ENCODE measurements at regions not wholly inside any gene's neighbourhood (a gene's known extent, or its start where the extent isn't known, plus 50 kb on each side); places are given as distances from the start of the nearest gene placed in this dataset.

GRCh38 chr6:132964101-132964867, 149.9 kb downstream of the RPS12 start:
- H3K9me3 ChIP-seq (ENCODE audit: control extremely low read depth in 1 of 5, control insufficient read depth in 4 of 5, insufficient read depth in 2 of 5, low read depth in 1 of 5, low read length in 4 of 5): no peaks in the 10 kb centered on the region
- ChIA-PET CTCF (interaction anchor here (0.8 to 1.3 kb wide), 3 partner anchors 81 to 588 kb away, joined by 3 to 4 read pairs (median 3); no protein-coding TSS in a partner anchor), POLR2A (interaction anchor here (0.6 kb wide), 1 partner anchor 1379 kb away, joined by 6 read pairs; no protein-coding TSS in a partner anchor)
- peak; percentile 59 to 85 (median 76) for DNase-seq
- peaks cover 7 to 57% (median 8%) of the 10 kb centered on the region in 5 experiments for H3K27me3 ChIP-seq (replicated peaks in 2 of 5; ENCODE audit: control insufficient read depth in 4 of 5, insufficient read depth in 5 of 5, low read length in 4 of 5)
- no peaks in the 10 kb centered on the region for H3K36me3 ChIP-seq (ENCODE audit: control insufficient read depth in 4 of 4, insufficient read depth in 4 of 4, low read length in 3 of 4)
- H3K4me1 ChIP-seq (ENCODE audit: control extremely low read depth in 1 of 4, control insufficient read depth in 4 of 4, insufficient read depth in 4 of 4, low read length in 3 of 4): peaks cover 0 to 25% (median 17%) of the 10 kb centered on the region in 4 experiments
- 94% methylated on average over 2 of the region's 4 CpGs for WGBS (ENCODE audit: insufficient coverage)
- no peak overlapping the region for H3K4me3 ChIP-seq (ENCODE audit: control insufficient read depth in 1 of 7, extremely low read depth in 1 of 7, insufficient read depth in 4 of 7, low read depth in 2 of 7, low read length in 6 of 7)
- no peak overlapping the region for H3K27ac ChIP-seq (ENCODE audit: insufficient read depth in 1 of 2, low read depth in 1 of 2, low read length in 2 of 2, poor library complexity in 1 of 2, severe bottlenecking in 2 of 2)

- Histone ChIP-seq H3K27me3 (replicated peaks in 2 of 5; ENCODE audit: control insufficient read depth in 4 of 5, insufficient read depth in 5 of 5, low read length in 4 of 5) (peaks cover 8 to 53% (median 8%) of the 10 kb centered on the region in 5 experiments), H3K4me3 (ENCODE audit: control insufficient read depth in 1 of 7, extremely low read depth in 1 of 7, insufficient read depth in 4 of 7, low read depth in 2 of 7, low read length in 6 of 7) (no peak overlapping the region), H3K9me3 (ENCODE audit: control extremely low read depth in 1 of 5, control insufficient read depth in 4 of 5, insufficient read depth in 2 of 5, low read depth in 1 of 5, low read length in 4 of 5) (no peaks in the 10 kb centered on the region), H3K4me1 (ENCODE audit: control extremely low read depth in 1 of 4, control insufficient read depth in 4 of 4, insufficient read depth in 4 of 4, low read length in 3 of 4) (peaks cover 0 to 22% (median 14%) of the 10 kb centered on the region in 4 experiments), H3K27ac (ENCODE audit: insufficient read depth in 1 of 2, low read depth in 1 of 2, low read length in 2 of 2, poor library complexity in 1 of 2, severe bottlenecking in 2 of 2) (no peak overlapping the region), H3K36me3 (ENCODE audit: control insufficient read depth in 4 of 4, insufficient read depth in 4 of 4, low read length in 3 of 4) (no peaks in the 10 kb centered on the region)
- ChIA-PET CTCF (interaction anchor here (0.6 to 1.3 kb wide), 2 partner anchors 548 to 685 kb away, joined by 3 to 4 read pairs; no protein-coding TSS in a partner anchor), POLR2A (interaction anchor here (0.6 kb wide), 1 partner anchor 1378 kb away, joined by 6 read pairs; no protein-coding TSS in a partner anchor)
- peak in 1 of 3 donors; percentile 17 for DNase-seq
- WGBS (ENCODE audit: insufficient coverage): 33% methylated on average over 1 of the region's 2 CpGs
Measured at GRCh38 chr6:132964868-132965382, 150.6 kb downstream of the RPS12 start.

DNA sequence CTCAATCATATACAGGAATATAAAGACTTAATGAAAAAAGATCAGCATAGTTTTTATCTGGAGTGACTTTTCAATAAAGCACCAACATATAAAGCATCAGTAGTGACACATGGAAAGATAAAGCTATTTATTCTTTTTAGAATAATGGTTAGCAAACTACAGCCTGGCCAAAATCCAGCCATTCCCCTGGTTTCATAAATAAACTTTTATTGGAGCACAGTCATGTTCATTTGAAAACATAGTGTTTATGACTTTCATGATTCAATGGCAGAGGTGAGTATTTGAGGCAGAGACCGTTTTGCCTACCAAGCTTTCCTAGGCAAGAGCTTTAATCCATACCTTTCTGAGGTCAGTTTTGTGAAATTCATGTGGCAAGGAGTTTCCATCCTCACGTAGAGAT, 153.5 kb downstream of the RPS12 start:
- Histone ChIP-seq H3K4me3 (ENCODE audit: control insufficient read depth in 1 of 7, extremely low read depth in 1 of 7, insufficient read depth in 4 of 7, low read depth in 2 of 7, low read length in 6 of 7) (no peak overlapping the region), H3K4me1 (ENCODE audit: control extremely low read depth in 1 of 4, control insufficient read depth in 4 of 4, insufficient read depth in 4 of 4, low read length in 3 of 4) (peaks cover 0 to 6% (median 1%) of the 10 kb centered on the region in 4 experiments), H3K9me3 (ENCODE audit: control extremely low read depth in 1 of 5, control insufficient read depth in 4 of 5, insufficient read depth in 2 of 5, low read depth in 1 of 5, low read length in 4 of 5) (no peaks in the 10 kb centered on the region), H3K27ac (ENCODE audit: insufficient read depth in 1 of 2, low read depth in 1 of 2, low read length in 2 of 2, poor library complexity in 1 of 2, severe bottlenecking in 2 of 2) (no peak overlapping the region), H3K36me3 (ENCODE audit: control insufficient read depth in 4 of 4, insufficient read depth in 4 of 4, low read length in 3 of 4) (no peaks in the 10 kb centered on the region), H3K27me3 (replicated peaks in 2 of 5; ENCODE audit: control insufficient read depth in 4 of 5, insufficient read depth in 5 of 5, low read length in 4 of 5) (peaks cover 3 to 42% (median 10%) of the 10 kb centered on the region in 5 experiments)
- ChIA-PET CTCF (no interaction called here), POLR2A (no interaction called here)
- DNase-seq: no peak
- WGBS (ENCODE audit: insufficient coverage): 78% methylated on average over 2 of the region's 2 CpGs

DNA sequence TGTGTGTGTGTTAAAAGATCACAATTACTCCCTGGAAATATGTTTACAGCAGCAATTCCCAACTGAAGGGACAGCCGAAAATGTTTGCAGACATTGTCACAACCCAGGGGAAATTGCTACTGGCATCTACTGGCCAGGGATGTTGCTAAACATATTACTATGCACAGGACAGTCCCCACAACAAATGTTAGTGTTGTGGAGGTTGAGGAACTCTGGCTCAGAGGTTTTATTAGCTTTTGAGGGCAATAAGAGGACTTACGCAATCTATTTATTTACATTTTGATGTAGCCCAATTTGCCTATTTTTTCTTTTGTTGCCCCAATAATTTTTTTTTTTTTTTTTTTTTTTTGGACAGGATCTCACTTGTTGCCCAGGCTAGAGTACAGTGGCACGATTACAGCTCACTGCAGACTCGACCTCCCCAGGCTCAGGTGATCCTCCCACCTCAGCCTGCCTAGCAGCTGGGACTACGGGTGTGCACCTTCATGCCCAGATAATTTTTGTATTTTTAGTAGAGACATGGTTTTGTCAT, 154.1 kb downstream of the RPS12 start:
- no peak for DNase-seq
- ChIA-PET CTCF (interaction anchor here (0.7 kb wide), 1 partner anchor 1128 kb away, joined by 3 read pairs; no protein-coding TSS in a partner anchor), POLR2A (no interaction called here)

DNA sequence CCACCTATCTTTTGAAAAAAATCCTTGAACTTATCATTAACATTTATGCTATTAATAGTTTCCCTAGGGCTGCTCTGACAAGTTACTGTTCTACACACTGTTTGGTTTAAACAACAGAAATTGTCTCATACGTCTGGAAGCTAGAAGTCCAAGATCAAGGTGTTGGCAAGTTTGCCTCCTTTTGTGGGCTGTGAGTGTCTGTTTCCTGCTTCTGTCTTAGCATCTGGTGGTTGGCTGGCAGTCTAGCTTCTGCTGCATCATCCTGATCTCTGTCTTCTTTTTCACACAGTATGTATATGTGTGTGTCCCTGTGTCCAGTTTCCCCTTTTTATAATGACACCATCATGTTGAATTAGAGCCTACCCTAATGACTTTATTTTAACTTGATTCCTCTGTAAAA, 154.8 kb downstream of the RPS12 start:
- ChIA-PET POLR2A (no interaction called here), CTCF (interaction anchor here (0.7 kb wide), 1 partner anchor 1127 kb away, joined by 3 read pairs; no protein-coding TSS in a partner anchor)
- Histone ChIP-seq H3K9me3 (ENCODE audit: control extremely low read depth in 1 of 5, control insufficient read depth in 4 of 5, insufficient read depth in 2 of 5, low read depth in 1 of 5, low read length in 4 of 5) (no peaks in the 10 kb centered on the region), H3K36me3 (ENCODE audit: control insufficient read depth in 4 of 4, insufficient read depth in 4 of 4, low read length in 3 of 4) (no peaks in the 10 kb centered on the region), H3K27me3 (replicated peaks in 2 of 5; ENCODE audit: control insufficient read depth in 4 of 5, insufficient read depth in 5 of 5, low read length in 4 of 5) (peaks cover 7 to 41% (median 12%) of the 10 kb centered on the region in 5 experiments), H3K4me1 (ENCODE audit: control extremely low read depth in 1 of 4, control insufficient read depth in 4 of 4, insufficient read depth in 4 of 4, low read length in 3 of 4) (peaks cover 0 to 1% (median 0%) of the 10 kb centered on the region in 4 experiments), H3K4me3 (ENCODE audit: control insufficient read depth in 1 of 7, extremely low read depth in 1 of 7, insufficient read depth in 4 of 7, low read depth in 2 of 7, low read length in 6 of 7) (no peak overlapping the region), H3K27ac (ENCODE audit: insufficient read depth in 1 of 2, low read depth in 1 of 2, low read length in 2 of 2, poor library complexity in 1 of 2, severe bottlenecking in 2 of 2) (no peak overlapping the region)
- peak in 2 of 3 donors; percentile 64 to 82 for DNase-seq
- WGBS (ENCODE audit: insufficient coverage): 22% methylated on average over 1 of the region's 1 CpG

More for the DNA sequence above, 154.1 kb downstream of the RPS12 start:
- H3K27me3 ChIP-seq (replicated peaks in 2 of 5; ENCODE audit: control insufficient read depth in 4 of 5, insufficient read depth in 5 of 5, low read length in 4 of 5): peaks cover 3 to 39% (median 10%) of the 10 kb centered on the region in 5 experiments
- H3K4me1 ChIP-seq (ENCODE audit: control extremely low read depth in 1 of 4, control insufficient read depth in 4 of 4, insufficient read depth in 4 of 4, low read length in 3 of 4): peaks cover 0 to 6% (median 0%) of the 10 kb centered on the region in 4 experiments
- H3K4me3 ChIP-seq (ENCODE audit: control insufficient read depth in 1 of 7, extremely low read depth in 1 of 7, insufficient read depth in 4 of 7, low read depth in 2 of 7, low read length in 6 of 7): no peak overlapping the region
- H3K9me3 ChIP-seq (ENCODE audit: control extremely low read depth in 1 of 5, control insufficient read depth in 4 of 5, insufficient read depth in 2 of 5, low read depth in 1 of 5, low read length in 4 of 5): no peaks in the 10 kb centered on the region
- no peaks in the 10 kb centered on the region for H3K36me3 ChIP-seq (ENCODE audit: control insufficient read depth in 4 of 4, insufficient read depth in 4 of 4, low read length in 3 of 4)
- H3K27ac ChIP-seq (ENCODE audit: insufficient read depth in 1 of 2, low read depth in 1 of 2, low read length in 2 of 2, poor library complexity in 1 of 2, severe bottlenecking in 2 of 2): no peak overlapping the region
- WGBS (ENCODE audit: insufficient coverage): 73% methylated on average over 3 of the region's 5 CpGs

- Histone ChIP-seq H3K27me3 (replicated peaks in 2 of 5; ENCODE audit: control insufficient read depth in 4 of 5, insufficient read depth in 5 of 5, low read length in 4 of 5) (peaks cover 4 to 38% (median 8%) of the 10 kb centered on the region in 5 experiments), H3K4me1 (ENCODE audit: control extremely low read depth in 1 of 4, control insufficient read depth in 4 of 4, insufficient read depth in 4 of 4, low read length in 3 of 4) (no peaks in the 10 kb centered on the region), H3K9me3 (ENCODE audit: control extremely low read depth in 1 of 5, control insufficient read depth in 4 of 5, insufficient read depth in 2 of 5, low read depth in 1 of 5, low read length in 4 of 5) (no peaks in the 10 kb centered on the region), H3K4me3 (ENCODE audit: control insufficient read depth in 1 of 7, extremely low read depth in 1 of 7, insufficient read depth in 4 of 7, low read depth in 2 of 7, low read length in 6 of 7) (no peak overlapping the region), H3K36me3 (ENCODE audit: control insufficient read depth in 4 of 4, insufficient read depth in 4 of 4, low read length in 3 of 4) (no peaks in the 10 kb centered on the region), H3K27ac (ENCODE audit: insufficient read depth in 1 of 2, low read depth in 1 of 2, low read length in 2 of 2, poor library complexity in 1 of 2, severe bottlenecking in 2 of 2) (no peak overlapping the region)
- DNase-seq: no peak
- WGBS (ENCODE audit: insufficient coverage): 100% methylated on average over 3 of the region's 3 CpGs
- POLR2A ChIA-PET: no interaction called here
- CTCF ChIA-PET: no interaction called here
Measured at GRCh38 chr6:132971676-132972075, 157.3 kb downstream of the RPS12 start.

DNA sequence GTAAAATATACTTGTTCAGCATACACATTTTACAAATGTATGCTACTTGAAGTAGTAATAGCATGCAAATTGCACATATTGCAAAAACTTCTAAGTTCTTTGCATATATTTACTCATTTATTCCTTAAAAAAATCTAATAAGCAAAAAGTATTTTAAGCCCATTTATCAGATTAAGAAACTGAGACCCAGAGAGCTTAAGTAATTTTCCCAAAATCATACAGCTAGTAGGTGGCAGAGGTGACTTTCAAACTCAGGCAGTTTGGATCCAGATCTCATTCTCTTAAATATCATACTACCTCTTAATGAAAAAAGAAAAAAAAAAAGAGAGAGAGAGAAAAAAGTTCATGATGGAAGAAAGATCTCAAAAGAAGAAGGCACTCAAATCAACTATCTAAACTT, 157.9 kb downstream of the RPS12 start:
- Histone ChIP-seq H3K9me3 (ENCODE audit: control extremely low read depth in 1 of 5, control insufficient read depth in 4 of 5, insufficient read depth in 2 of 5, low read depth in 1 of 5, low read length in 4 of 5) (no peaks in the 10 kb centered on the region), H3K4me1 (ENCODE audit: control extremely low read depth in 1 of 4, control insufficient read depth in 4 of 4, insufficient read depth in 4 of 4, low read length in 3 of 4) (no peaks in the 10 kb centered on the region), H3K27me3 (replicated peaks in 2 of 5; ENCODE audit: control insufficient read depth in 4 of 5, insufficient read depth in 5 of 5, low read length in 4 of 5) (peaks cover 1 to 37% (median 8%) of the 10 kb centered on the region in 5 experiments), H3K4me3 (ENCODE audit: control insufficient read depth in 1 of 7, extremely low read depth in 1 of 7, insufficient read depth in 4 of 7, low read depth in 2 of 7, low read length in 6 of 7) (no peak overlapping the region), H3K27ac (ENCODE audit: insufficient read depth in 1 of 2, low read depth in 1 of 2, low read length in 2 of 2, poor library complexity in 1 of 2, severe bottlenecking in 2 of 2) (no peak overlapping the region), H3K36me3 (ENCODE audit: control insufficient read depth in 4 of 4, insufficient read depth in 4 of 4, low read length in 3 of 4) (no peaks in the 10 kb centered on the region)
- DNase-seq: no peak
- ChIA-PET CTCF (interaction anchor here (0.8 kb wide), 1 partner anchor 18 kb away, joined by 3 read pairs; no protein-coding TSS in a partner anchor), POLR2A (no interaction called here)
